Naive thymus-derived CD4-positive, alpha-beta T cell (primary cell): ENCODE measurements at regions not wholly inside any gene's neighbourhood (a gene's known extent, or its start where the extent isn't known, plus 50 kb on each side); places are given as distances from the start of the nearest gene placed in this dataset.

ENCODE experiments used
- ATAC-seq: fragments of 150-1000 bp; cut with Tn5 transposase; 2 replicates; pipeline ENCODE4 v1.10.0; 2021; ENCODE audit warnings: mild to moderate bottlenecking, moderate library complexity
- CTCF ChIA-PET: fragments of 350-600 bp; sonication (Branson Sonifier 250); formaldehyde crosslinking; loops from one replicate; lab custom pipeline; 2021; ENCODE audit warnings: antibody characterized with exemption; lab: Charles Lee
- POLR2A ChIA-PET: fragments of 350-600 bp; sonication (Branson Sonifier 250); formaldehyde crosslinking; loops from one replicate; lab custom pipeline; 2021; ENCODE audit warnings: antibody characterized with exemption, inconsistent platforms; lab: Charles Lee
- DNase-seq, 9 donors: peaks; one replicate each; pipeline versions ENCODE4 v3.0.0 to v3.0.0-alpha.2; 2020 to 2022; ENCODE audit warnings: mixed read lengths in 1 of 9
- H3K27ac ChIP-seq: one replicate; pipeline ENCODE4 v1.7.0; 2013; ENCODE audit warnings: mild to moderate bottlenecking, low read depth, low read length, moderate library complexity
- H3K27me3 ChIP-seq, 2 donors: one replicate each; pipeline ENCODE4 v1.7.0; 2013; ENCODE audit warnings: low read length in 2 of 2, mild to moderate bottlenecking in 2 of 2, moderate library complexity in 2 of 2; ENCODE audit not compliant: control insufficient read depth in 2 of 2, insufficient read depth in 2 of 2
- H3K36me3 ChIP-seq, 3 experiments: 1 replicate in 2 of 3; 2 replicates in 1 of 3; pipeline ENCODE4 v1.7.0; 2013; ENCODE audit warnings: low read length in 3 of 3, mild to moderate bottlenecking in 3 of 3, moderate library complexity in 1 of 3; ENCODE audit not compliant: insufficient read depth in 3 of 3, control insufficient read depth in 2 of 3
- H3K4me1 ChIP-seq, 2 donors: one replicate each; pipeline ENCODE4 v1.7.0; 2013; ENCODE audit warnings: low read length in 2 of 2, mild to moderate bottlenecking in 2 of 2, moderate library complexity in 1 of 2; ENCODE audit not compliant: control insufficient read depth in 2 of 2, insufficient read depth in 2 of 2
- H3K4me3 ChIP-seq: 2 replicates; pipeline ENCODE4 v1.7.0; 2013; ENCODE audit warnings: mild to moderate bottlenecking, low read length
- H3K9me3 ChIP-seq, 3 experiments: 1 replicate in 2 of 3; 2 replicates in 1 of 3; pipeline ENCODE4 v1.7.0; 2013; ENCODE audit warnings: low read length in 3 of 3; ENCODE audit not compliant: control insufficient read depth in 2 of 3
- H3K27ac Mint-ChIP-seq, 9 donors: one replicate each; pipeline ENCODE4 v1.8.0; 2020 to 2022; ENCODE audit warnings: mixed read lengths in 9 of 9, mild to moderate bottlenecking in 8 of 9, moderate library complexity in 5 of 9, inconsistent platforms in 2 of 9
- H3K27me3 Mint-ChIP-seq, 5 donors: one replicate each; pipeline ENCODE4 v1.8.0; 2021 to 2022; ENCODE audit warnings: mixed read lengths in 5 of 5, mild to moderate bottlenecking in 1 of 5
- H3K36me3 Mint-ChIP-seq, 5 donors: one replicate each; pipeline ENCODE4 v1.8.0; 2020 to 2022; ENCODE audit warnings: mixed read lengths in 5 of 5, mild to moderate bottlenecking in 3 of 5, inconsistent platforms in 1 of 5
- H3K4me1 Mint-ChIP-seq, 7 donors: one replicate each; pipeline ENCODE4 v1.8.0; 2020 to 2022; ENCODE audit warnings: mixed read lengths in 7 of 7, mild to moderate bottlenecking in 3 of 7, inconsistent platforms in 1 of 7
- H3K4me3 Mint-ChIP-seq, 10 donors: one replicate each; pipeline ENCODE4 v1.8.0; 2020 to 2022; ENCODE audit warnings: mild to moderate bottlenecking in 10 of 10, mixed read lengths in 10 of 10, moderate library complexity in 6 of 10, inconsistent platforms in 2 of 10
- H3K9me3 Mint-ChIP-seq, 11 donors: one replicate each; pipeline ENCODE4 v1.8.0; 2020 to 2022; ENCODE audit warnings: mixed read lengths in 11 of 11, mild to moderate bottlenecking in 4 of 11, inconsistent platforms in 1 of 11, moderate library complexity in 1 of 11
- intact Hi-C, 2 donors: fragments of 100-400 bp; cut with micrococcal nuclease; formaldehyde crosslinking; loops; one replicate each; pipeline ENCODE4 v1.15.1; 2023

DNA sequence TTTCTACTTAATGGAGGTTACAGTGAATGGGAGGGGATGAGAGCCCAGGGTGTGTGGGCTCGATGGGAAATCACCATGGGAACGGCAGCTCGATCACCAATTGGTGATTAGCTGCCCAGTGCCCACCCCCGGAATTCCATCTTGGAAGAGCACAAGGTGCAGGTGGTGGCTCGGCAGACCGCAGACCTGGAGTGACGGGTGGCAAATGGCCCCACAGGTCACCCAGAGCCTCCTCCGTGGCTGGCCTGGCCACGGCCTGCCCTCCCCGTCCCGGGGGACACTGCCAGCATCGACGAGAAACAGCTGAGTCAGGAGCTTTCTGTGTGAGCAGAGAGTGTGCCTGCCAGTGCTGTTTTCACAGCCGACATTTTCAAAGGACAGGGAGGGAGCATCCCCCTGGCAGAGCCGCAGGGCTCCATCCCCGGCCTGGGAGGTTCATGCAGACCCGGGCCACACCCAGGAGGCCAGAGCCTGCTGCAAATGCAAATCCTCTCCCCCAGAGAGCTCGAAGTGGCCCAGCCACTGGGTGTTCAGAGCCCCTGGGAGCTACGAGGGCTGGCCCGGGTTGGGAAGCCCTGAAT, 176.4 kb upstream of the MYT1L start:
- H3K36me3 ChIP-seq = no peaks in the 10 kb centered on the region
- Mint-ChIP-seq H3K4me1 (no peaks in the 10 kb centered on the region), H3K9me3 (peaks cover 0 to 3% (median 0%) of the 10 kb centered on the region in 11 donors), H3K4me3 (no peak overlapping the region), H3K27ac (no peak overlapping the region), H3K36me3 (no peaks in the 10 kb centered on the region), H3K27me3 (peaks cover 3 to 19% (median 16%) of the 10 kb centered on the region in 5 donors)
- DNase-seq = no peak
- H3K4me3 ChIP-seq = no peak overlapping the region
- H3K27me3 ChIP-seq = no peaks in the 10 kb centered on the region
- no peaks in the 10 kb centered on the region for H3K4me1 ChIP-seq
- ATAC-seq = no peak
- H3K9me3 ChIP-seq = no peaks in the 10 kb centered on the region
- CTCF ChIA-PET = no interaction called here
- POLR2A ChIA-PET = no interaction called here
- intact Hi-C loops = no loop called here
- H3K27ac ChIP-seq = no peak overlapping the region

GRCh38 chr2:2506536-2506935, 175.5 kb upstream of the MYT1L start:
- H3K27me3 Mint-ChIP-seq = peaks cover 3 to 18% (median 10%) of the 10 kb centered on the region in 5 donors
- H3K4me1 Mint-ChIP-seq = no peaks in the 10 kb centered on the region
- ChIA-PET CTCF (no interaction called here), POLR2A (no interaction called here)
- intact Hi-C loops = no loop called here
- no peaks in the 10 kb centered on the region for H3K36me3 Mint-ChIP-seq
- no peak overlapping the region for H3K27ac Mint-ChIP-seq
- H3K27me3 ChIP-seq = no peaks in the 10 kb centered on the region
- peaks cover 0 to 3% (median 0%) of the 10 kb centered on the region in 11 donors for H3K9me3 Mint-ChIP-seq
- no peaks in the 10 kb centered on the region for H3K4me1 ChIP-seq
- no peak overlapping the region for H3K4me3 ChIP-seq
- H3K4me3 Mint-ChIP-seq = no peak overlapping the region
- H3K27ac ChIP-seq = no peak overlapping the region
- DNase-seq (no peak), ATAC-seq (no peak)
- no peaks in the 10 kb centered on the region for H3K36me3 ChIP-seq
- no peaks in the 10 kb centered on the region for H3K9me3 ChIP-seq

DNA sequence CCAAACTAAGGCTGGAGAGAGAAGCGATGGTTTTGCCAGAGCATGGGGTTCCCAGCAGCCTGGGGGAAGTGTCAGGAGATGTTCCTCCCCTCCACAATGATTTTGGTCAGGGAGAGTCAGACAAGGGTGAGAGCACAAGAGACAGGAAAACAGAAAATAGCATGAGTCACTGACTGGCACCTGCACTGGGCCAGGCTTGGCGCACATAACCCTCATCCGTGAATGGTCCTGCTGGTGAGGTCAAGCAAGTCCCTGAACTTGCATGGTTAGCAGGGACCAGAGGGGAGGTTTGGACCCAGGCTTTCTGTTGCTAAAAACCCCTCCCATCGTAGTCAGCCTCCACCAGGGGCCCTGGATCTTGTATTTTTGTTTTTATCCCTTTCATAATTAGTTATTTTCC, 174.5 kb upstream of the MYT1L start:
- H3K4me3 Mint-ChIP-seq = no peak overlapping the region
- Histone ChIP-seq H3K4me1 (no peaks in the 10 kb centered on the region), H3K36me3 (no peaks in the 10 kb centered on the region), H3K27me3 (no peaks in the 10 kb centered on the region), H3K27ac (no peak overlapping the region), H3K4me3 (no peak overlapping the region), H3K9me3 (no peaks in the 10 kb centered on the region)
- no peaks in the 10 kb centered on the region for H3K36me3 Mint-ChIP-seq
- no peaks in the 10 kb centered on the region for H3K4me1 Mint-ChIP-seq
- peaks cover 3 to 11% (median 6%) of the 10 kb centered on the region in 5 donors for H3K27me3 Mint-ChIP-seq
- intact Hi-C loops = no loop called here
- no peak for ATAC-seq
- H3K27ac Mint-ChIP-seq = no peak overlapping the region
- DNase-seq = no peak
- CTCF ChIA-PET = no interaction called here
- POLR2A ChIA-PET = no interaction called here
- peaks cover 0 to 3% (median 0%) of the 10 kb centered on the region in 11 donors for H3K9me3 Mint-ChIP-seq

- ChIA-PET POLR2A (no interaction called here), CTCF (interaction anchor here (0.8 kb wide), 1 partner anchor 79 kb away, joined by 3 read pairs; no protein-coding TSS in a partner anchor)
- Mint-ChIP-seq H3K27ac (no peak overlapping the region), H3K36me3 (no peaks in the 10 kb centered on the region), H3K4me1 (no peaks in the 10 kb centered on the region), H3K27me3 (peaks cover 0 to 11% (median 6%) of the 10 kb centered on the region in 5 donors), H3K9me3 (peaks cover 0 to 3% (median 0%) of the 10 kb centered on the region in 11 donors), H3K4me3 (no peak overlapping the region)
- intact Hi-C loops = no loop called here
- Histone ChIP-seq H3K9me3 (no peaks in the 10 kb centered on the region), H3K4me1 (no peaks in the 10 kb centered on the region), H3K27me3 (no peaks in the 10 kb centered on the region), H3K36me3 (no peaks in the 10 kb centered on the region), H3K27ac (no peak overlapping the region), H3K4me3 (no peak overlapping the region)
- no peak for DNase-seq
- ATAC-seq = no peak
These were observed 172.9 kb upstream of the MYT1L start for GRCh38 chr2:2503864-2504418.

GRCh38 chr2:2502201-2502549, 171.1 kb upstream of the MYT1L start:
- H3K27me3 ChIP-seq = no peaks in the 10 kb centered on the region
- Mint-ChIP-seq H3K27me3 (peaks cover 0 to 9% (median 6%) of the 10 kb centered on the region in 5 donors), H3K36me3 (no peaks in the 10 kb centered on the region), H3K9me3 (peaks cover 0 to 3% (median 0%) of the 10 kb centered on the region in 11 donors), H3K27ac (no peak overlapping the region), H3K4me3 (no peak overlapping the region), H3K4me1 (no peaks in the 10 kb centered on the region)
- no peaks in the 10 kb centered on the region for H3K4me1 ChIP-seq
- ChIA-PET POLR2A (no interaction called here), CTCF (no interaction called here)
- intact Hi-C loops = no loop called here
- no peak overlapping the region for H3K27ac ChIP-seq
- ATAC-seq (no peak), DNase-seq (no peak)
- no peaks in the 10 kb centered on the region for H3K9me3 ChIP-seq
- H3K4me3 ChIP-seq = no peak overlapping the region
- no peaks in the 10 kb centered on the region for H3K36me3 ChIP-seq

DNA sequence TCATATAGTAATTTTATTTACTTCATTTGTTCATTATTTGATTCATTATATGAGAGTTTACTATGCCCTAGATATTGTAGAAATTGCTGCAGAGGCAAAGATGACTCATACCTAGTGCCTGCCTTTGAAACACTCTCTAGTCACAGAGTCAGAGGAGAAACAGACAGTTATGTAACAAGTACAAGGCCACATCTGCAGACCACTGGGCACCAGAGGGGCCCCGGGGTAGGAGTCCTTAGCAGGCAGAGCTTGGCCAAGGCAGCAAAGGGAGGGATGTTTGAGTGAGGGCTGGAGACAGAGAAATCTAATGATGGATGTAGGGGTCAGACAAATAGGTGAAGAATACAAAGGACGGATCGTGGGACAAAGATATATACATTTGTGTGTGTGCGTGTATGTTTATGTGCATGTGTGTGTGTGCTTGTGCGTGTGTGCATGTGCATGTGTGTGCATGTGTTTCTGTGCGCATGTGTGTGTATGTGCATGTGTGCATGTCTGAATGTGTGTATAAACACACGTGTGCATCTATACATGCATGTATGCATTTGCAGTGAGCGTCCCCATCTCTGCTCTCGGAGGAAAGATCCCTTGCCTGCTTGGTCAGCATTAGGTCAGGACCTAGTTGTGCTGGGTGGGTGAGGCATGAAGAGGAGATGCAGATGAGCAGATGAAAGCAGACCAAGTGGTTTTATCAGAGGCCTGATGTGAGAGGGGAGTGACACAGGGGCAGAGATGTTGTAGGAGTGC, 170.6 kb upstream of the MYT1L start:
- Mint-ChIP-seq H3K4me3 (no peak overlapping the region), H3K4me1 (no peaks in the 10 kb centered on the region), H3K27me3 (peaks cover 0 to 8% (median 5%) of the 10 kb centered on the region in 5 donors), H3K36me3 (no peaks in the 10 kb centered on the region), H3K27ac (no peak overlapping the region), H3K9me3 (peaks cover 0 to 3% (median 0%) of the 10 kb centered on the region in 11 donors)
- no peak overlapping the region for H3K27ac ChIP-seq
- CTCF ChIA-PET = no interaction called here
- POLR2A ChIA-PET = no interaction called here
- no peak for ATAC-seq
- H3K27me3 ChIP-seq = no peaks in the 10 kb centered on the region
- DNase-seq = no peak
- H3K4me1 ChIP-seq = no peaks in the 10 kb centered on the region
- H3K36me3 ChIP-seq = no peaks in the 10 kb centered on the region
- H3K4me3 ChIP-seq = no peak overlapping the region
- intact Hi-C loops = no loop called here
- no peaks in the 10 kb centered on the region for H3K9me3 ChIP-seq
